GM12872 (cell line): ENCODE measurements at regions not wholly inside any gene's neighbourhood (a gene's known extent, or its start where the extent isn't known, plus 50 kb on each side); places are given as distances from the start of the nearest gene placed in this dataset.

ENCODE experiments used
- TF ChIP-seq, protein P1 (sequence below): IDR thresholded peaks from 3 replicates; pipeline ENCODE4 v1.5.1; 2011; ENCODE audit warnings: low read depth, mild to moderate bottlenecking, low read length, moderate library complexity; ENCODE audit not compliant: insufficient read depth

- TF ChIP-seq, protein P1, sequence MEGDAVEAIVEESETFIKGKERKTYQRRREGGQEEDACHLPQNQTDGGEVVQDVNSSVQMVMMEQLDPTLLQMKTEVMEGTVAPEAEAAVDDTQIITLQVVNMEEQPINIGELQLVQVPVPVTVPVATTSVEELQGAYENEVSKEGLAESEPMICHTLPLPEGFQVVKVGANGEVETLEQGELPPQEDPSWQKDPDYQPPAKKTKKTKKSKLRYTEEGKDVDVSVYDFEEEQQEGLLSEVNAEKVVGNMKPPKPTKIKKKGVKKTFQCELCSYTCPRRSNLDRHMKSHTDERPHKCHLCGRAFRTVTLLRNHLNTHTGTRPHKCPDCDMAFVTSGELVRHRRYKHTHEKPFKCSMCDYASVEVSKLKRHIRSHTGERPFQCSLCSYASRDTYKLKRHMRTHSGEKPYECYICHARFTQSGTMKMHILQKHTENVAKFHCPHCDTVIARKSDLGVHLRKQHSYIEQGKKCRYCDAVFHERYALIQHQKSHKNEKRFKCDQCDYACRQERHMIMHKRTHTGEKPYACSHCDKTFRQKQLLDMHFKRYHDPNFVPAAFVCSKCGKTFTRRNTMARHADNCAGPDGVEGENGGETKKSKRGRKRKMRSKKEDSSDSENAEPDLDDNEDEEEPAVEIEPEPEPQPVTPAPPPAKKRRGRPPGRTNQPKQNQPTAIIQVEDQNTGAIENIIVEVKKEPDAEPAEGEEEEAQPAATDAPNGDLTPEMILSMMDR = no peak
These were observed 109.2 kb upstream of the SMIM23 start for GRCh38 chr5:171676286-171676944.

- TF ChIP-seq, protein P1 = no peak
These were observed 107.0 kb upstream of the SMIM23 start for GRCh38 chr5:171678646-171679045.

DNA sequence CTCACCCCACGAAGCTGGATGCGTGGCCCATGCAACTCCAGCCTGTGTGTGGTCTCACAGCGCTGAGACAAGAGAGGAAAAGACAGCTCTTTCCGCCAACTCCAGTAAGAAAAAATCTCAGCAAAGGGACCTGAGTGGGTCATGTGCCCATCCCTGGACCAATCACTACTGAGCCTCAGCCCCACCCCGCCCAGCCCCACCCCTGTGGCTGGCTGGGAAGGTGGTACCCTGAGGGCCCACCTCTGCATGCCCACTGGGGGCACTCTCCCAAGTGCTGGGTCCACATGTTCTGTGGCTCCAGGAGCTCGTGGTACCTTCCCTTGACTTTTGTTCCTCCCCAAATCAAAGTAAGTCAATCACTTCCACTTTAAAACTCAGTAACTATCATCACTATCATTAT is 105.1 kb upstream of the SMIM23 start:
- TF ChIP-seq, protein P1 = no peak

- TF ChIP-seq, protein P1 = no peak
These were observed 104.6 kb upstream of the SMIM23 start for GRCh38 chr5:171681061-171681460.

GRCh38 chr5:171681677-171682076 is 103.9 kb upstream of the SMIM23 start:
- TF ChIP-seq, protein P1 = no peak

GRCh38 chr5:171682801-171683200 is 102.8 kb upstream of the SMIM23 start:
- TF ChIP-seq, protein P1 = no peak

DNA sequence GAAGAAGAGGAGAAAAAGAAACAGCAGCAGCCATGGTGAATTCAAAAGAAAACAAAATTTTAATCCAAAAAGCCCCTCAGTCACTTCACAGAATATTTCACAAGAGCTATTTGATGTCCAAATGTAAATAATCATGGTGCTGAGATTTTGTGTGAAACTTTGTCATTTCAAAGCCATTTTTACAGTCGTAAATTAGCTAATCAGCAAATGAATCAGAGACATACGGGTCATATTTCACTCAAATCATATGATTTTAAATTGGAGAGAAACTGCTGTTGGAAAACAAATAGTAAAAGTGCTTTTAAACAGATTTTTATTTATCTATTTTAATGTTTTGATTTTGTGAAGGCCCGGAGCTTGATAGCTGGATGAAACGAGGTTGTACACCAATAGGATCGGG is 101.4 kb upstream of the SMIM23 start:
- TF ChIP-seq, protein P1 = no peak
